ENCODE measurements at regions not wholly inside any gene's neighbourhood (a gene's known extent, or its start where the extent isn't known, plus 50 kb on each side); places are given as distances from the start of the nearest gene placed in this dataset.

DNA sequence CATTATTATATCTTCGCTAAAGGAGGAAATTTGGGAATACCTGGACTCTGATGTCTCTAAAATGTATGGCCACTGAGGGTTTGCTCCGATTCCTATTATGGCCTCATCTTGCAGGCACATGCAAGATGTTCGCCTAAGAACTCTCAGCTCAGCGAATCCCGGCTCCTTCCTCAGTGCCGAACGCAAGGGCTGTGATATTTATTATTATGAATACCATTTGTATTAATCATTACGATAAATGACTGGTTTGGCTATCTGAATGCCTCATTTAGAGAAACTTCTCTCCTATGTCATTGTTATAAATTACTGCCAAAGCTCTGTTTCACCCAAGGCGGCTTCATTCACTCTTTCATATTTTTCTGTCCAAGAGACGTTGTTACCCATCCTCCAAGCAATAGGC is 369.7 kb upstream of the TSHZ3 start:
- no peak overlapping the region for H4K12ac ChIP-seq (ENCODE audit: low read depth, low read length)
- H4K8ac ChIP-seq (ENCODE audit: low read depth, low read length): no peak overlapping the region
- no peaks in the 10 kb centered on the region for H3K9me3 ChIP-seq (ENCODE audit: insufficient read depth, low read depth, low read length)
- H2BK12ac ChIP-seq (ENCODE audit: low read length): no peak overlapping the region
- H3K79me2 ChIP-seq (ENCODE audit: control insufficient read depth, insufficient read depth, low read length, poor library complexity): no peaks in the 10 kb centered on the region
- no peak overlapping the region for H3K14ac ChIP-seq (ENCODE audit: low read length)
- H3K23ac ChIP-seq (ENCODE audit: low read length): no peak overlapping the region
- no peak overlapping the region for H3K27ac ChIP-seq (ENCODE audit: low read depth, low read length)
- no peak overlapping the region for H3K9ac ChIP-seq (ENCODE audit: low read length)
- no peak overlapping the region for H2AFZ ChIP-seq (ENCODE audit: insufficient read depth, low read length, poor library complexity)
- no peaks in the 10 kb centered on the region for H3K36me3 ChIP-seq (ENCODE audit: control insufficient read depth in 1 of 2, insufficient read depth in 2 of 2, low read length in 2 of 2)
- no peaks in the 10 kb centered on the region for H3K79me1 ChIP-seq (ENCODE audit: low read length)
- H3K4me1 ChIP-seq (ENCODE audit: control insufficient read depth in 1 of 2, insufficient read depth in 2 of 2, low read length in 2 of 2): no peaks in the 10 kb centered on the region
- no peak for DNase-seq
- H2BK120ac ChIP-seq (ENCODE audit: insufficient read depth, low read length, poor library complexity): no peak overlapping the region
- no CpG with 5 or more reads among the region's 10 CpGs for WGBS (ENCODE audit: extremely low coverage, insufficient coverage, insufficient read length)
- H3K18ac ChIP-seq (ENCODE audit: low read length): no peak overlapping the region
- no peak overlapping the region for H2AK5ac ChIP-seq (ENCODE audit: low read length)
- H4K91ac ChIP-seq (ENCODE audit: low read depth, low read length): no peak overlapping the region
- H3K4me2 ChIP-seq (ENCODE audit: low read length): no peak overlapping the region
- H3K27me3 ChIP-seq (ENCODE audit: insufficient read depth, low read length): no peaks in the 10 kb centered on the region
- no peak overlapping the region for H2BK5ac ChIP-seq (ENCODE audit: low read depth, low read length, poor library complexity)
- no peak overlapping the region for H3K4me3 ChIP-seq (ENCODE audit: low read depth, low read length)
- H3K4ac ChIP-seq (ENCODE audit: low read depth, low read length): no peak overlapping the region

DNA sequence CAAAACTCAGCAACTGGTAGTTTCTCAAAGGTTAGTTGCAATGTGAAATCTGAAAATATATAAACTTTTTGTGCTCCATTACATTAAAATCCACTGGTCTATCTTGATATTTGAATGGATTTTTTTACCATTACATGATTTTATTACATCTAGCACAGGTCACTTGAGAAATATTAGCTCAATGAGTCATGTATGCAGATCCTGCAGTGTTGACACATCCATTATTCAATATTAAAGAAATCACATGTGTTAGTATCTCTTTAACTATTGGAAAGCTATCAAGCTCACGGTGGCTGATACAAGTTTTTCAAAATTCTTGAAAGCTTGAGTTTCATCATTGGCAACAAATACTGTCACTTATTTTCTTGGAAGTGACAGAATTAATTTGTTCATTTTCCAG is 373.9 kb upstream of the TSHZ3 start:
- Histone ChIP-seq H2BK12ac (ENCODE audit: low read length) (no peak overlapping the region), H3K4ac (ENCODE audit: low read depth, low read length) (no peak overlapping the region), H4K91ac (ENCODE audit: low read depth, low read length) (no peak overlapping the region), H3K36me3 (ENCODE audit: control insufficient read depth in 1 of 2, insufficient read depth in 2 of 2, low read length in 2 of 2) (no peaks in the 10 kb centered on the region), H2BK5ac (ENCODE audit: low read depth, low read length, poor library complexity) (no peak overlapping the region), H2BK120ac (ENCODE audit: insufficient read depth, low read length, poor library complexity) (no peak overlapping the region), H3K23ac (ENCODE audit: low read length) (no peak overlapping the region), H3K4me1 (ENCODE audit: control insufficient read depth in 1 of 2, insufficient read depth in 2 of 2, low read length in 2 of 2) (no peaks in the 10 kb centered on the region), H2AFZ (ENCODE audit: insufficient read depth, low read length, poor library complexity) (no peak overlapping the region), H3K79me1 (ENCODE audit: low read length) (no peaks in the 10 kb centered on the region), H3K4me3 (ENCODE audit: low read depth, low read length) (no peak overlapping the region), H4K8ac (ENCODE audit: low read depth, low read length) (no peak overlapping the region), H3K79me2 (ENCODE audit: control insufficient read depth, insufficient read depth, low read length, poor library complexity) (no peaks in the 10 kb centered on the region), H3K27ac (ENCODE audit: low read depth, low read length) (no peak overlapping the region), H3K9me3 (ENCODE audit: insufficient read depth, low read depth, low read length) (no peaks in the 10 kb centered on the region), H3K4me2 (ENCODE audit: low read length) (no peak overlapping the region), H3K9ac (ENCODE audit: low read length) (no peak overlapping the region), H3K27me3 (ENCODE audit: insufficient read depth, low read length) (no peaks in the 10 kb centered on the region), H3K14ac (ENCODE audit: low read length) (no peak overlapping the region), H4K12ac (ENCODE audit: low read depth, low read length) (no peak overlapping the region), H2AK5ac (ENCODE audit: low read length) (no peak overlapping the region), H3K18ac (ENCODE audit: low read length) (no peak overlapping the region)
- DNase-seq: no peak
- no CpG with 5 or more reads among the region's 1 CpG for WGBS (ENCODE audit: extremely low coverage, insufficient coverage, insufficient read length)

DNA sequence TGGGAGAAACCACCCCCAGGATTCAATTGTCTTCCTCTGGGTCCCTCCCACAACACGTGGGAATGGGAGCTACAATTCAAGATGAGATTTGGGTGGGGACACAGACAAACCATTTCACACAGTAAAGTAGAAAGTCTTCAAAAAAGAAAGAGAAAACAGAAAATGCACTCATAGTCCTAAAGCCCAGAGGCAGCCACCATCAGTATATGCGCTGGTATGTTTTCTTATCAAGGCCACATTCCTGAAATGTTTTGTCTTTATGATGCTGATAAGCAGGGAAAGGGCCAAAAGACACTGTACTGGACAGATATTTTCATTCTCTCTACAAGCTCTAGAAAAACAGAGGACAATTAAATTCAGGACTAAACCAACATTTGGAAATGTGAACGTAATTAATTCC is 375.8 kb upstream of the TSHZ3 start:
- Histone ChIP-seq H3K4ac (ENCODE audit: low read depth, low read length) (no peak overlapping the region), H3K9me3 (ENCODE audit: insufficient read depth, low read depth, low read length) (no peaks in the 10 kb centered on the region), H4K8ac (ENCODE audit: low read depth, low read length) (no peak overlapping the region), H3K14ac (ENCODE audit: low read length) (no peak overlapping the region), H4K12ac (ENCODE audit: low read depth, low read length) (no peak overlapping the region), H3K79me1 (ENCODE audit: low read length) (no peaks in the 10 kb centered on the region), H3K36me3 (ENCODE audit: control insufficient read depth in 1 of 2, insufficient read depth in 2 of 2, low read length in 2 of 2) (no peaks in the 10 kb centered on the region), H4K91ac (ENCODE audit: low read depth, low read length) (no peak overlapping the region), H2BK5ac (ENCODE audit: low read depth, low read length, poor library complexity) (no peak overlapping the region), H3K4me3 (ENCODE audit: low read depth, low read length) (no peak overlapping the region), H3K4me1 (ENCODE audit: control insufficient read depth in 1 of 2, insufficient read depth in 2 of 2, low read length in 2 of 2) (no peaks in the 10 kb centered on the region), H2BK120ac (ENCODE audit: insufficient read depth, low read length, poor library complexity) (no peak overlapping the region), H3K9ac (ENCODE audit: low read length) (no peak overlapping the region), H3K79me2 (ENCODE audit: control insufficient read depth, insufficient read depth, low read length, poor library complexity) (no peaks in the 10 kb centered on the region), H2AK5ac (ENCODE audit: low read length) (no peak overlapping the region), H2AFZ (ENCODE audit: insufficient read depth, low read length, poor library complexity) (no peak overlapping the region), H3K4me2 (ENCODE audit: low read length) (no peak overlapping the region), H3K23ac (ENCODE audit: low read length) (no peak overlapping the region), H3K18ac (ENCODE audit: low read length) (no peak overlapping the region), H3K27me3 (ENCODE audit: insufficient read depth, low read length) (no peaks in the 10 kb centered on the region), H3K27ac (ENCODE audit: low read depth, low read length) (no peak overlapping the region), H2BK12ac (ENCODE audit: low read length) (no peak overlapping the region)
- no CpG with 5 or more reads among the region's 3 CpGs for WGBS (ENCODE audit: extremely low coverage, insufficient coverage, insufficient read length)
- peak; percentile 4 to 36 for DNase-seq

DNA sequence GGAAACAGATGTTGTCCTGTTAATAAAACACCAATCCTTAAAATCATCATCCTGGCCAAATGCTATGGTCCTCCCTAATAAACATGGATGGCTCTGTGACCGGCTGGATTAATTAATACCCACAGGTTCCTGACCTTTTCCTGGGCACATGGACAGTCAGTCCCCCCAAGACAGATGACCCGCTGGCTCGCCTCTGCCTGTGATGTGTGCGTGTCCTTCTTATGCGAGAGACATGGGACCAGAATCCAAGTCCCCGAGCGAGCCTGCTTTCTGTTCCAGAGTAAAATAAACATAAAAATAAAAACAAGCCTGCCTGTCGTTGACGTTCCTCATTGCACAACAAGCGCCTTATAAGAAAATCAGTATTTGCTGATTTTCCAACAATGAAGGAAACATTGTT is 378.3 kb upstream of the TSHZ3 start:
- H3K36me3 ChIP-seq (ENCODE audit: control insufficient read depth in 1 of 2, insufficient read depth in 2 of 2, low read length in 2 of 2): no peaks in the 10 kb centered on the region
- no peak overlapping the region for H2BK12ac ChIP-seq (ENCODE audit: low read length)
- no peak overlapping the region for H3K14ac ChIP-seq (ENCODE audit: low read length)
- H3K4ac ChIP-seq (ENCODE audit: low read depth, low read length): no peak overlapping the region
- no peak overlapping the region for H4K91ac ChIP-seq (ENCODE audit: low read depth, low read length)
- H2AK5ac ChIP-seq (ENCODE audit: low read length): no peak overlapping the region
- H3K9me3 ChIP-seq (ENCODE audit: insufficient read depth, low read depth, low read length): no peaks in the 10 kb centered on the region
- no peak overlapping the region for H2BK120ac ChIP-seq (ENCODE audit: insufficient read depth, low read length, poor library complexity)
- H3K79me2 ChIP-seq (ENCODE audit: control insufficient read depth, insufficient read depth, low read length, poor library complexity): no peaks in the 10 kb centered on the region
- no peak overlapping the region for H3K18ac ChIP-seq (ENCODE audit: low read length)
- H3K23ac ChIP-seq (ENCODE audit: low read length): no peak overlapping the region
- no peak overlapping the region for H2BK5ac ChIP-seq (ENCODE audit: low read depth, low read length, poor library complexity)
- WGBS (ENCODE audit: extremely low coverage, insufficient coverage, insufficient read length): no CpG with 5 or more reads among the region's 10 CpGs
- no peak overlapping the region for H3K9ac ChIP-seq (ENCODE audit: low read length)
- H4K8ac ChIP-seq (ENCODE audit: low read depth, low read length): no peak overlapping the region
- no peak overlapping the region for H3K4me2 ChIP-seq (ENCODE audit: low read length)
- H2AFZ ChIP-seq (ENCODE audit: insufficient read depth, low read length, poor library complexity): no peak overlapping the region
- no peaks in the 10 kb centered on the region for H3K27me3 ChIP-seq (ENCODE audit: insufficient read depth, low read length)
- DNase-seq: no peak
- no peaks in the 10 kb centered on the region for H3K79me1 ChIP-seq (ENCODE audit: low read length)
- H3K4me3 ChIP-seq (ENCODE audit: low read depth, low read length): no peak overlapping the region
- no peaks in the 10 kb centered on the region for H3K4me1 ChIP-seq (ENCODE audit: control insufficient read depth in 1 of 2, insufficient read depth in 2 of 2, low read length in 2 of 2)
- H3K27ac ChIP-seq (ENCODE audit: low read depth, low read length): no peak overlapping the region
- no peak overlapping the region for H4K12ac ChIP-seq (ENCODE audit: low read depth, low read length)
